CD4-positive, alpha-beta T cell (primary cell): ENCODE measurements at regions not wholly inside any gene's neighbourhood (a gene's known extent, or its start where the extent isn't known, plus 50 kb on each side); places are given as distances from the start of the nearest gene placed in this dataset.

Experiments
- ATAC-seq: fragments of 200-7000 bp; cut with Tn5 transposase; one replicate; pipeline ENCODE4 v1.10.0; 2022; ENCODE audit warnings: mild to moderate bottlenecking; ENCODE audit not compliant: poor library complexity
- CTCF ChIA-PET: fragments of 350-600 bp; sonication (Branson Sonifier 250); formaldehyde crosslinking; loops from one replicate; lab custom pipeline; 2021; ENCODE audit warnings: antibody characterized with exemption, inconsistent platforms; lab: Charles Lee
- POLR2A ChIA-PET: fragments of 350-600 bp; sonication (Branson Sonifier 250); formaldehyde crosslinking; loops from one replicate; lab custom pipeline; 2021; ENCODE audit warnings: antibody characterized with exemption, inconsistent platforms; lab: Charles Lee
- DNase-seq, 14 experiments: peaks; one replicate each; pipeline ENCODE4 v3.0.0-alpha.2; 2013 to 2020; ENCODE audit warnings: mixed read lengths in 2 of 14
- H3K27ac ChIP-seq, 2 donors: one replicate each; pipeline versions ENCODE4 v1.5.1 to v1.7.0; 2013; ENCODE audit warnings: low read length in 2 of 2, low read depth in 1 of 2, mild to moderate bottlenecking in 1 of 2
- H3K27me3 ChIP-seq, 2 experiments: 1 replicate in 1 of 2; 2 replicates in 1 of 2; pipeline versions ENCODE4 v1.6.1 to v1.7.0; 2013; ENCODE audit warnings: low read length in 2 of 2, control low read depth in 1 of 2, mild to moderate bottlenecking in 1 of 2, moderate library complexity in 1 of 2; ENCODE audit not compliant: insufficient read depth in 2 of 2, control insufficient read depth in 1 of 2
- H3K36me3 ChIP-seq: one replicate; pipeline ENCODE4 v1.6.1; 2013; ENCODE audit warnings: low read length, control low read depth; ENCODE audit not compliant: insufficient read depth
- H3K4me1 ChIP-seq: one replicate; pipeline ENCODE4 v1.6.1; 2013; ENCODE audit warnings: low read length, control low read depth; ENCODE audit not compliant: insufficient read depth
- H3K4me3 ChIP-seq: one replicate; pipeline ENCODE4 v1.5.1; 2013; ENCODE audit warnings: mild to moderate bottlenecking, low read length, moderate library complexity
- H3K9me3 ChIP-seq, 2 experiments: 1 replicate in 1 of 2; 2 replicates in 1 of 2; pipeline versions ENCODE4 v1.6.1 to v1.7.0; 2013; ENCODE audit warnings: low read length in 2 of 2, mild to moderate bottlenecking in 2 of 2, control low read depth in 1 of 2, moderate library complexity in 1 of 2; ENCODE audit not compliant: control insufficient read depth in 1 of 2, insufficient read depth in 1 of 2
- H3K27ac Mint-ChIP-seq: one replicate; pipeline ENCODE4 v1.8.0; 2020; ENCODE audit warnings: mixed read lengths
- H3K27me3 Mint-ChIP-seq: one replicate; pipeline ENCODE4 v1.8.0; 2021; ENCODE audit warnings: mixed read lengths
- H3K36me3 Mint-ChIP-seq: one replicate; pipeline ENCODE4 v1.8.0; 2021; ENCODE audit warnings: low read depth, mixed read lengths
- H3K4me1 Mint-ChIP-seq: one replicate; pipeline ENCODE4 v1.8.0; 2021; ENCODE audit warnings: low read depth, mixed read lengths
- H3K4me3 Mint-ChIP-seq: one replicate; pipeline ENCODE4 v1.8.0; 2020; ENCODE audit warnings: mild to moderate bottlenecking, mixed read lengths
- H3K9me3 Mint-ChIP-seq: one replicate; pipeline ENCODE4 v1.8.0; 2020; ENCODE audit warnings: mixed read lengths
- CTCF ChIP-seq: fragments of 200-600 bp; IDR thresholded peaks from one replicate; pipeline ENCODE4 v1.8.0; 2022; ENCODE audit warnings: antibody characterized with exemption, mild to moderate bottlenecking
- intact Hi-C, 2 experiments: fragments of 100-400 bp; cut with DNase I in 1 of 2; cut with micrococcal nuclease in 1 of 2; formaldehyde crosslinking; loops; one replicate each; pipeline versions ENCODE4 v1.15.1 to v1.9.0; 2023 to 2025; cut with DNase I, micrococcal nuclease

- ATAC-seq (no peak), DNase-seq (no peak)
- H3K9me3 ChIP-seq, result no peaks in the 10 kb centered on the region
- no peaks in the 10 kb centered on the region for H3K36me3 Mint-ChIP-seq
- intact Hi-C loops, result no loop called here
- H3K4me3 ChIP-seq, result no peak overlapping the region
- ChIA-PET POLR2A (no interaction called here), CTCF (no interaction called here)
- no peak overlapping the region for H3K27ac Mint-ChIP-seq
- no peaks in the 10 kb centered on the region for H3K27me3 ChIP-seq
- no peak overlapping the region for H3K27ac ChIP-seq
- no peaks in the 10 kb centered on the region for H3K4me1 Mint-ChIP-seq
- no peak overlapping the region for H3K4me3 Mint-ChIP-seq
- H3K9me3 Mint-ChIP-seq, result no peaks in the 10 kb centered on the region
- peaks cover 6% of the 10 kb centered on the region for H3K27me3 Mint-ChIP-seq
- no peaks in the 10 kb centered on the region for H3K36me3 ChIP-seq
- H3K4me1 ChIP-seq, result no peaks in the 10 kb centered on the region
- TF ChIP-seq CTCF, result no peak
Measured at GRCh38 chr5:62938927-62939326, 360.3 kb downstream of the LRRC70 start.

- H3K36me3 ChIP-seq, result no peaks in the 10 kb centered on the region
- no peaks in the 10 kb centered on the region for H3K36me3 Mint-ChIP-seq
- H3K27ac Mint-ChIP-seq, result no peak overlapping the region
- H3K4me1 Mint-ChIP-seq, result no peaks in the 10 kb centered on the region
- DNase-seq (no peak), ATAC-seq (no peak)
- peaks cover under 1% of the 10 kb centered on the region for H3K27me3 Mint-ChIP-seq
- ChIA-PET CTCF (no interaction called here), POLR2A (no interaction called here)
- H3K4me1 ChIP-seq, result no peaks in the 10 kb centered on the region
- no peaks in the 10 kb centered on the region for H3K27me3 ChIP-seq
- no peak overlapping the region for H3K4me3 ChIP-seq
- no peaks in the 10 kb centered on the region for H3K9me3 ChIP-seq
- intact Hi-C loops, result no loop called here
- no peak overlapping the region for H3K4me3 Mint-ChIP-seq
- no peaks in the 10 kb centered on the region for H3K9me3 Mint-ChIP-seq
- no peak overlapping the region for H3K27ac ChIP-seq
- TF ChIP-seq CTCF, result no peak
Measured at GRCh38 chr5:62937661-62938558, 359.3 kb downstream of the LRRC70 start.

GRCh38 chr5:62935660-62936059 lies 357.0 kb downstream of the LRRC70 start:
- DNase-seq (no peak), ATAC-seq (no peak)
- Mint-ChIP-seq H3K27ac (no peak overlapping the region), H3K9me3 (no peaks in the 10 kb centered on the region), H3K4me1 (no peaks in the 10 kb centered on the region), H3K27me3 (no peaks in the 10 kb centered on the region), H3K4me3 (no peak overlapping the region), H3K36me3 (no peaks in the 10 kb centered on the region)
- H3K36me3 ChIP-seq, result no peaks in the 10 kb centered on the region
- intact Hi-C loops, result no loop called here
- H3K9me3 ChIP-seq, result no peaks in the 10 kb centered on the region
- no peaks in the 10 kb centered on the region for H3K27me3 ChIP-seq
- CTCF ChIA-PET, result no interaction called here
- no peak for TF ChIP-seq CTCF
- H3K4me3 ChIP-seq, result no peak overlapping the region
- POLR2A ChIA-PET, result no interaction called here
- H3K27ac ChIP-seq, result no peak overlapping the region
- no peaks in the 10 kb centered on the region for H3K4me1 ChIP-seq
